K562 (cell line): ENCODE measurements at regions not wholly inside any gene's neighbourhood (a gene's known extent, or its start where the extent isn't known, plus 50 kb on each side); places are given as distances from the start of the nearest gene placed in this dataset.

Source experiments
- ATAC-seq: fragments of 200-7000 bp; cut with Tn5 transposase; 3 replicates; pipeline ENCODE4 v1.9.1; 2020; ENCODE audit warnings: moderate library complexity
- BruUV-seq: library from RNA; stranded (reverse); fragments of 400-500 nt; replicated peaks from 2 replicates; lab custom pipeline; 2021; lab: Mats Ljungman, UMichigan
- CTCF ChIA-PET: fragments of 300-600 bp; formaldehyde crosslinking; extraction: SDS; loops from one replicate; lab custom pipeline; 2021; ENCODE audit warnings: low intra/inter-chr PET ratio; lab: Yijun Ruan, JAX
- POLR2A ChIA-PET: fragments of 300-600, 350-650 bp; sonication (Branson Sonifier 250); formaldehyde crosslinking; extraction: SDS; loops from one replicate; lab custom pipeline; 2021; ENCODE audit warnings: antibody characterized with exemption, inconsistent platforms; lab: Yijun Ruan, JAX
- DNase-seq, 4 experiments: peaks; one replicate each; pipeline versions ENCODE4 v3.0.0 to v3.0.0-alpha.2; 2011 to 2018; ENCODE audit warnings: low spot score in 3 of 4, mixed read lengths in 3 of 4; ENCODE audit errors: extremely low read depth in 1 of 4
- FAIRE-seq: peaks from 2 replicates; lab custom pipeline; 2011; peaks lifted over from hg19 to GRCh38; lab: Jason Lieb, UNC
- H2AFZ ChIP-seq: 2 replicates; pipeline ENCODE4 v1.6.0; 2011; ENCODE audit warnings: low read depth, low read length, control low read depth, inconsistent platforms
- H3K27ac ChIP-seq: fragments of 200-600 bp; 3 replicates; pipeline ENCODE4 v1.8.0; 2011; ENCODE audit warnings: low read depth, mild to moderate bottlenecking, control low read depth, inconsistent platforms, low read length, moderate library complexity, mixed read lengths; ENCODE audit errors: extremely low read depth
- H3K27me3 ChIP-seq, 2 experiments: fragments of 300-600 bp in 1 of 2; 2 replicates in 1 of 2; 3 replicates in 1 of 2; pipeline versions ENCODE4 v1.6.0 to v1.8.0; 2011; ENCODE audit warnings: inconsistent platforms in 2 of 2, low read length in 2 of 2, mild to moderate bottlenecking in 1 of 2, mixed read lengths in 1 of 2, moderate library complexity in 1 of 2; ENCODE audit not compliant: control insufficient read depth in 2 of 2, insufficient read depth in 2 of 2
- H3K36me3 ChIP-seq: fragments of 300-600 bp; 3 replicates; pipeline ENCODE4 v1.8.0; 2011; ENCODE audit warnings: mild to moderate bottlenecking, low read length, inconsistent platforms; ENCODE audit not compliant: control insufficient read depth, insufficient read depth
- H3K4me1 ChIP-seq, 2 experiments: fragments of 200-600 bp in 1 of 2; replicated peaks in 1 of 2; 2 replicates in 1 of 2; 3 replicates in 1 of 2; pipeline versions ENCODE4 v1.5.1 to v1.8.0; 2011; ENCODE audit warnings: inconsistent platforms in 2 of 2, low read length in 2 of 2, mild to moderate bottlenecking in 1 of 2, mixed read lengths in 1 of 2, moderate library complexity in 1 of 2; ENCODE audit not compliant: control insufficient read depth in 2 of 2, insufficient read depth in 2 of 2
- H3K4me2 ChIP-seq: 2 replicates; pipeline ENCODE4 v1.6.1; 2011; ENCODE audit warnings: low read length, control low read depth, inconsistent platforms, mixed read lengths; ENCODE audit not compliant: insufficient read depth
- H3K4me3 ChIP-seq: fragments of 200-600 bp; sonication (generic), shearing (Covaris generic); 2 replicates; pipeline ENCODE4 v1.5.1; 2016; ENCODE audit warnings: control low read depth, inconsistent platforms
- H3K79me2 ChIP-seq: fragments of 200-600 bp; 3 replicates; pipeline ENCODE4 v1.8.0; 2011; ENCODE audit warnings: low read length, inconsistent platforms; ENCODE audit not compliant: control insufficient read depth, insufficient read depth
- H3K9ac ChIP-seq, 2 experiments: 2 replicates each; pipeline versions ENCODE4 v1.6.0 to v1.6.1; 2011; ENCODE audit warnings: low read depth in 2 of 2, low read length in 2 of 2, control low read depth in 1 of 2, inconsistent platforms in 1 of 2, mild to moderate bottlenecking in 1 of 2, mixed read lengths in 1 of 2; ENCODE audit not compliant: insufficient read depth in 1 of 2
- H3K9me1 ChIP-seq: one replicate; pipeline ENCODE4 v1.6.0; 2011; ENCODE audit warnings: inconsistent platforms, mild to moderate bottlenecking, low read length, moderate library complexity; ENCODE audit not compliant: control insufficient read depth, insufficient read depth
- H3K9me3 ChIP-seq: replicated peaks from 2 replicates; pipeline ENCODE4 v1.5.1; 2011; ENCODE audit warnings: low read depth, low read length, inconsistent platforms; ENCODE audit not compliant: control insufficient read depth, insufficient read depth
- H4K20me1 ChIP-seq: replicated peaks from 2 replicates; pipeline ENCODE4 v1.6.1; 2011; ENCODE audit warnings: low read length, inconsistent platforms, mixed read lengths; ENCODE audit not compliant: control insufficient read depth, insufficient read depth
- CREB3 ChIP-seq: fragments of 450-650 bp; conservative IDR thresholded peaks from 2 replicates; pipeline ENCODE4 v1.6.1; 2016; ENCODE audit warnings: missing genetic modification characterization, low read depth, mild to moderate bottlenecking, missing compliant biosample characterization, moderate library complexity
- KDM4B ChIP-seq, 2 experiments: fragments of 450-650 bp in 1 of 2; sonication (generic) in 1 of 2; IDR thresholded peaks; 2 replicates each; pipeline ENCODE4 v1.6.1; 2016 to 2017; ENCODE audit warnings: borderline replicate concordance in 2 of 2, antibody characterized with exemption in 1 of 2, low read depth in 1 of 2, mild to moderate bottlenecking in 1 of 2
- LCOR ChIP-seq: sonication (generic); formaldehyde crosslinking; IDR thresholded peaks from 2 replicates; pipeline ENCODE4 v1.8.0; 2022; ENCODE audit warnings: mild to moderate bottlenecking, missing genetic modification reagents
- MXD1 ChIP-seq: fragments of 250-450 bp; sonication (Bioruptor Pico); IDR thresholded peaks from 2 replicates; pipeline ENCODE4 v1.8.0; 2021; ENCODE audit warnings: borderline replicate concordance, mild to moderate bottlenecking, moderate library complexity; ENCODE audit not compliant: poor library complexity, severe bottlenecking
- SNRNP70 ChIP-seq: fragments of 200-400 bp; formaldehyde crosslinking; optimal IDR thresholded peaks from 2 replicates; pipeline ENCODE3; 2017; ENCODE audit warnings: low read depth, low read length
- ZFP30 ChIP-seq: fragments of 250-450 bp; sonication (Bioruptor Pico); IDR thresholded peaks from 2 replicates; pipeline ENCODE4 v1.8.0; 2022; ENCODE audit warnings: moderate library complexity, mild to moderate bottlenecking, inconsistent platforms, borderline replicate concordance
- ZNF217 ChIP-seq: sonication (generic); formaldehyde crosslinking; IDR thresholded peaks from 2 replicates; pipeline ENCODE4 v1.8.0; 2022; ENCODE audit warnings: mild to moderate bottlenecking, missing genetic modification reagents
- ZNF3 ChIP-seq: fragments of 250-450 bp; sonication (Bioruptor Pico); IDR thresholded peaks from 2 replicates; pipeline ENCODE4 v1.5.0; 2021; ENCODE audit warnings: mild to moderate bottlenecking, moderate library complexity
- ZNF830 ChIP-seq: fragments of 250-450 bp; sonication (Bioruptor Pico); IDR thresholded peaks from 2 replicates; pipeline ENCODE4 v1.5.0; 2021; ENCODE audit warnings: mild to moderate bottlenecking
- WGBS: fragments of 100-300 bp; shearing (Covaris generic); methylation state at CpG from one replicate; pipeline ENCODE4 v1.1.6; 2016; ENCODE audit warnings: low coverage, mixed read lengths; ENCODE audit not compliant: insufficient coverage; ENCODE audit errors: missing lambda C conversion rate; 5-methylcytosine and 5-hydroxymethylcytosine counted together
- in situ Hi-C: fragments of 300-500 bp; cut with MboI; formaldehyde crosslinking; loops from 4 replicates; pipeline ENCODE4 v1.15.0; 2018; ENCODE audit warnings: inconsistent platforms, mixed read lengths
- intact Hi-C: fragments of 100-400 bp; cut with micrococcal nuclease; formaldehyde crosslinking; loops from 2 replicates; pipeline ENCODE4 v1.14.2; 2022

GRCh38 chr16:48834576-48834975 lies 224.6 kb upstream of the N4BP1 start:
- ATAC-seq (no peak), DNase-seq (no peak), FAIRE-seq (no peak)
- Histone ChIP-seq H2AFZ (no peak overlapping the region), H3K4me2 (no peak overlapping the region), H3K27ac (no peak overlapping the region), H3K4me1 (no peaks in the 10 kb centered on the region)
- intact Hi-C loops = no loop called here
- CTCF ChIA-PET = no interaction called here
- TF ChIP-seq SNRNP70 (no peak), ZNF830 (no peak), ZFP30 (CRISPR knock-in tag) (no peak), ZNF3 (CRISPR knock-in tag) (no peak), MXD1 (CRISPR knock-in tag) (no peak), CREB3 (tag) (no peak), LCOR (CRISPR knock-in tag) (no peak), ZNF217 (no peak), KDM4B (IDR thresholded peaks at IDR 0.05; ENCODE audit: borderline replicate concordance in 2 of 2, low read depth in 1 of 2) (no peak)
- TF ChIP-seq, all 486 proteins: peak for 0
- Histone ChIP-seq H3K4me3 (no peak overlapping the region), H3K9me3 (no peaks in the 10 kb centered on the region), H3K36me3 (no peaks in the 10 kb centered on the region), H3K9ac (no peak overlapping the region), H3K9me1 (no peaks in the 10 kb centered on the region), H3K27me3 (no peaks in the 10 kb centered on the region), H4K20me1 (no peaks in the 10 kb centered on the region; the same call in 1 of the 2 replicates), H3K79me2 (no peaks in the 10 kb centered on the region)
- WGBS = 0% methylated on average over 1 of the region's 1 CpG
- POLR2A ChIA-PET = no interaction called here
- BruUV-seq = no TSS peak
- in situ Hi-C loops = no loop called here
